Prostate gland (tissue), 2 donors: ENCODE measurements at regions not wholly inside any gene's neighbourhood (a gene's known extent, or its start where the extent isn't known, plus 50 kb on each side); places are given as distances from the start of the nearest gene placed in this dataset.

Experiments
- DNase-seq: peaks from one replicate; pipeline ENCODE4 v3.0.0-alpha.2; 2019; ENCODE audit warnings: low spot score
- H3K27ac ChIP-seq, 2 donors: fragments of 200-600 bp; sonication (generic); 2 replicates each; pipeline ENCODE4 v1.5.1; 2017 to 2019
- H3K27me3 ChIP-seq: fragments of 200-600 bp; sonication (generic); replicated peaks from 2 replicates; pipeline ENCODE4 v1.5.1; 2019; ENCODE audit not compliant: insufficient read depth
- H3K36me3 ChIP-seq, 2 donors: fragments of 200-600 bp; sonication (generic); 1 replicate in 1 of 2; 2 replicates in 1 of 2; pipeline versions ENCODE4 v1.5.1 to v1.8.1; 2017 to 2019
- H3K4me1 ChIP-seq: fragments of 200-600 bp; sonication (generic); replicated peaks from 2 replicates; pipeline ENCODE4 v1.5.1; 2019
- H3K4me3 ChIP-seq, 2 donors: fragments of 200-600 bp; sonication (generic); 2 replicates each; pipeline ENCODE4 v1.5.1; 2017 to 2019
- H3K9me3 ChIP-seq: fragments of 200-600 bp; sonication (generic); 2 replicates; pipeline ENCODE4 v1.5.1; 2017
- POLR2A ChIP-seq: fragments of 450-650 bp; IDR thresholded peaks from one replicate; pipeline ENCODE4 v1.6.1; 2016; ENCODE audit warnings: antibody characterized with exemption, mild to moderate bottlenecking
- POLR2AphosphoS5 ChIP-seq: sonication (generic); formaldehyde crosslinking; IDR thresholded peaks from one replicate; pipeline ENCODE4 v1.6.1; 2017; ENCODE audit warnings: antibody characterized with exemption
- WGBS: methylation state at CpG from one replicate; pipeline ENCODE4 v1.1.5; 2018; 5-methylcytosine and 5-hydroxymethylcytosine counted together
- intact Hi-C: fragments of 100-400 bp; cut with DNase I; formaldehyde crosslinking; loops from one replicate; pipeline ENCODE4 v1.14.2; 2022
- TF ChIP-seq, protein P1 (sequence below), 4 experiments: fragments of 200-600 bp in 2 of 4; fragments of 450-650 bp in 2 of 4; sonication (generic) in 2 of 4; IDR thresholded peaks; 1 replicate in 3 of 4; 2 replicates in 1 of 4; pipeline ENCODE4 v1.5.1; 2016 to 2019; ENCODE audit warnings: antibody characterized with exemption in 4 of 4, mild to moderate bottlenecking in 2 of 4, moderate library complexity in 2 of 4

DNA sequence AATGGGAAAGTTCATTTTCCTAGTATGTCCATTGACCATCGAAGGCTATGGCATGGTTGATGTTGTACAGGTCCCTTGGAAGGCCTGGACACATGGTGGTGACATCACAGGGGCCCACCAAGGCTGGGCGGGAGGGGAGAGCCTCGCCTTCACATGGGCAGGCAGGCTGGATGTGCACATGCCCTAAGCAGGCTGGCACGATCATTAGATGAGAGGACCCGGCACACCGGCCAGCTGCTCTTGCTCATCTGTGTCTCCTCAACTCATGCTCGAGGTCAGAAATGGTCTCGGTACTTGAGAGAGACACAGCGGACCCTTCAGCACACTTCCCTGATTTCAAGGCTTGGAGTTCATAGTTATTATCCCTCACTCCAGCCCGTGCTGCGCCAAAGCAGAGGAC is 416.9 kb upstream of the ZFHX3 start:
- WGBS, result 90% methylated on average over 11 of the region's 11 CpGs
- intact Hi-C loops, result no loop called here
- Histone ChIP-seq H3K9me3 (no peaks in the 10 kb centered on the region), H3K27ac (no peak overlapping the region), H3K36me3 (no peaks in the 10 kb centered on the region), H3K4me1 (no peaks in the 10 kb centered on the region), H3K27me3 (no peaks in the 10 kb centered on the region), H3K4me3 (no peak overlapping the region)
- no peak for DNase-seq
- TF ChIP-seq, protein P1, sequence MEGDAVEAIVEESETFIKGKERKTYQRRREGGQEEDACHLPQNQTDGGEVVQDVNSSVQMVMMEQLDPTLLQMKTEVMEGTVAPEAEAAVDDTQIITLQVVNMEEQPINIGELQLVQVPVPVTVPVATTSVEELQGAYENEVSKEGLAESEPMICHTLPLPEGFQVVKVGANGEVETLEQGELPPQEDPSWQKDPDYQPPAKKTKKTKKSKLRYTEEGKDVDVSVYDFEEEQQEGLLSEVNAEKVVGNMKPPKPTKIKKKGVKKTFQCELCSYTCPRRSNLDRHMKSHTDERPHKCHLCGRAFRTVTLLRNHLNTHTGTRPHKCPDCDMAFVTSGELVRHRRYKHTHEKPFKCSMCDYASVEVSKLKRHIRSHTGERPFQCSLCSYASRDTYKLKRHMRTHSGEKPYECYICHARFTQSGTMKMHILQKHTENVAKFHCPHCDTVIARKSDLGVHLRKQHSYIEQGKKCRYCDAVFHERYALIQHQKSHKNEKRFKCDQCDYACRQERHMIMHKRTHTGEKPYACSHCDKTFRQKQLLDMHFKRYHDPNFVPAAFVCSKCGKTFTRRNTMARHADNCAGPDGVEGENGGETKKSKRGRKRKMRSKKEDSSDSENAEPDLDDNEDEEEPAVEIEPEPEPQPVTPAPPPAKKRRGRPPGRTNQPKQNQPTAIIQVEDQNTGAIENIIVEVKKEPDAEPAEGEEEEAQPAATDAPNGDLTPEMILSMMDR (IDR thresholded peaks at IDR 0.05), result no peak
- TF ChIP-seq POLR2AphosphoS5, result no peak
- no peak for TF ChIP-seq POLR2A

DNA sequence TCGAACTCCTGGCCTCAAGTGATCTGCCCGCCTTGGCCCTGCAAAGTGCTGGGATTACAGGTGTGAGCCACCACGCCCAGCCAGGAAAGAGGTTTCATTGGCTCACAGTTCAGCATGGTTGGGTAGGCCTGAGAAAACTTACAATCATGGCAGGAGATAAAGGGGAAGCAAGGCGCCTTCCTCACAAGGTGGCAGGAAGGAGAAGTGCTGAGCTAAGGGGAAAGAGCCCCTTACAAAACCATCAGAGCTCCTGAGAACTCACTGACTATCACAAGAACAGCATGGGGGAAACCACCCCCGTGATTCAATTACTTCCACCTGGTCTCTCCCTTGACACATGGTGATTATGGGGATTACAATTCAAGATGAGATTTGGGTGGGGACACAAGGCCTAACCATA is 411.7 kb upstream of the ZFHX3 start:
- no peak overlapping the region for H3K27ac ChIP-seq
- H3K36me3 ChIP-seq, result no peaks in the 10 kb centered on the region
- H3K27me3 ChIP-seq, result no peaks in the 10 kb centered on the region
- no peaks in the 10 kb centered on the region for H3K4me1 ChIP-seq
- H3K4me3 ChIP-seq, result no peak overlapping the region
- no peaks in the 10 kb centered on the region for H3K9me3 ChIP-seq
- DNase-seq, result no peak
- intact Hi-C loops, result no loop called here
- 91% methylated on average over 5 of the region's 5 CpGs for WGBS
- TF ChIP-seq, protein P1 (IDR thresholded peaks at IDR 0.05), result no peak
- TF ChIP-seq POLR2AphosphoS5 (no peak), POLR2A (no peak)

DNA sequence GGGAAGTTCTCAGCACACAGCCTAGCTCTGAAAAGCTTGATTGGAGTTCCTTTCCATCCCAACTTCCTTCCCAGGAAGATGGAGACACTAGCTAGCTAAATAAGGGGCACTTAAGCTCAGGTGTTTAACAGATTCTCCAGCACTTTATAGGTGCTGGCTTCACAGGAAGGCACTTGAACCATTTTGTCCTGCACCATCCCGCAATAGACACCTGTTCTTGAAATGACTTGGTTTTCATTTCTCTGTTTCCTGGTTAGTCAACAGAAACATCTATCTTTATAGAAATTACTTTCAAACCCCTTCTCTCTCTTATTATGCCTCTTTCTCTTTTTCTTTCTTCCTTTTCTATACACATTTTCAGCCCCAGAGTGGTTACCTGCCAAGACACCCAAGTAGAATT is 409.9 kb upstream of the ZFHX3 start:
- H3K4me1 ChIP-seq, result no peaks in the 10 kb centered on the region
- no peak overlapping the region for H3K27ac ChIP-seq
- H3K4me3 ChIP-seq, result no peak overlapping the region
- no peak for DNase-seq
- no peak for TF ChIP-seq POLR2AphosphoS5
- TF ChIP-seq, protein P1 (IDR thresholded peaks at IDR 0.05), result no peak
- TF ChIP-seq POLR2A, result no peak
- WGBS, result 88% methylated on average over 1 of the region's 1 CpG
- H3K9me3 ChIP-seq, result no peaks in the 10 kb centered on the region
- no peaks in the 10 kb centered on the region for H3K27me3 ChIP-seq
- intact Hi-C loops, result no loop called here
- H3K36me3 ChIP-seq, result no peaks in the 10 kb centered on the region

DNA sequence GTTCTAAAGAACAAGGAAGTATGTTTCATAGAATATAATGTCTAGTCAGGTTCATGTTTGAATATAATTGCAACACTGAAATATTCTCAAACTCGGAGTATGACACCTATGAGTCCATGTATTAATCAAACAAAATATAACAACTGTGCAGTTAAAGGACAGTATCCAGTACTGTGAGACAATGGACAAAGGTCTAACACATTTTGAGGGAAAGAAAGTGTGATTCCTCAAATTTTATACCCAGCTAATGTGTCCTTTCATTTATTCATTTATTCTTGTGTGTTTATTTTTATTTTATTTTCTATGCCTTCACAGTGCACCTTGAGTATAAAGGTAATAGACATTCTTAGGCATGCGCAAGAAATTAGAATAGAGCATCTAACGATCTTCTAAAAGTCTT is 401.0 kb upstream of the ZFHX3 start:
- Histone ChIP-seq H3K36me3 (no peaks in the 10 kb centered on the region), H3K4me1 (no peaks in the 10 kb centered on the region), H3K4me3 (no peak overlapping the region), H3K9me3 (no peaks in the 10 kb centered on the region), H3K27me3 (no peaks in the 10 kb centered on the region), H3K27ac (no peak overlapping the region)
- intact Hi-C loops, result no loop called here
- TF ChIP-seq POLR2AphosphoS5 (no peak), POLR2A (no peak)
- TF ChIP-seq, protein P1 (IDR thresholded peaks at IDR 0.05), result no peak
- no peak for DNase-seq
- 100% methylated on average over 3 of the region's 3 CpGs for WGBS

DNA sequence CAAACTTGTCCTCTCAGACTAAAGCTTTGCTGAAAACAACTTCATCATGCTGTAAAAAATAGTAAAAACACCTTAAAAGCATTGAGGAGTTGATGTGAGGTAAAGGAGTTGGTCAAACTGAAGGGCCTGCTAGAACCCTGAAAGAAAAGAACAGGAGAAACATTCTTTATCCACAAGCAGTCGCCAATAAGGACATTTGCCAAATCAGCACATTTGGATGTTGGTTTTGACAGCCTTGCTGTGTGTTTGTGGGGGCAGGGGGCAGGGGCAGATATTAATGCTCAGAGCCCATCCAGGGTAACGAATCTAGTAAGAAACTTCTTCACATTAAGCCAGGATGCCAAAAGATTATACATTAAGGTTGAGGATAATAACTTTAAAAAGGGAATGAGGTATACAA is 399.9 kb upstream of the ZFHX3 start:
- H3K4me1 ChIP-seq, result no peaks in the 10 kb centered on the region
- no peak for DNase-seq
- TF ChIP-seq, protein P1 (IDR thresholded peaks at IDR 0.05), result no peak
- no peak for TF ChIP-seq POLR2AphosphoS5
- no peak for TF ChIP-seq POLR2A
- H3K9me3 ChIP-seq, result no peaks in the 10 kb centered on the region
- 84% methylated on average over 2 of the region's 2 CpGs for WGBS
- no peaks in the 10 kb centered on the region for H3K36me3 ChIP-seq
- H3K4me3 ChIP-seq, result no peak overlapping the region
- intact Hi-C loops, result no loop called here
- H3K27me3 ChIP-seq, result no peaks in the 10 kb centered on the region
- H3K27ac ChIP-seq, result no peak overlapping the region
